Adrenal gland (tissue), 9 donors: ENCODE measurements at regions not wholly inside any gene's neighbourhood (a gene's known extent, or its start where the extent isn't known, plus 50 kb on each side); places are given as distances from the start of the nearest gene placed in this dataset.
"Not testable (repeated sequence)": the region's sequence is repeated elsewhere in the genome, so short reads cannot be mapped to it uniquely, and the experiment has no call there.

Source experiments
- DNase-seq, 7 donors: peaks; one replicate each; pipeline ENCODE4 v3.0.0-alpha.2; 2019 to 2020
- H3K27ac ChIP-seq, 5 donors: fragments of 200-600 bp; sonication (generic) in 4 of 5; 1 replicate in 3 of 5; 2 replicates in 2 of 5; pipeline versions ENCODE4 v1.5.1 to v1.8.0; 2016 to 2020; ENCODE audit warnings: mild to moderate bottlenecking in 1 of 5
- H3K27me3 ChIP-seq: fragments of 200-600 bp; 2 replicates; pipeline ENCODE4 v1.8.0; 2021
- H3K36me3 ChIP-seq, 2 donors: fragments of 200-600 bp; replicated peaks in 1 of 2; 1 replicate in 1 of 2; 2 replicates in 1 of 2; pipeline versions ENCODE4 v1.5.1 to v1.8.0; 2018 to 2022
- H3K4me1 ChIP-seq, 2 donors: fragments of 200-600 bp; replicated peaks in 1 of 2; 1 replicate in 1 of 2; 2 replicates in 1 of 2; pipeline versions ENCODE4 v1.5.1 to v1.8.0; 2018 to 2021
- H3K4me3 ChIP-seq, 4 donors: fragments of 200-600 bp; sonication (generic) in 3 of 4; one replicate each; pipeline ENCODE4 v1.5.1; 2016 to 2018
- H3K9me3 ChIP-seq, 3 donors: fragments of 200-600 bp; sonication (generic) in 1 of 3; replicated peaks in 1 of 3; 1 replicate in 2 of 3; 2 replicates in 1 of 3; pipeline versions ENCODE4 v1.5.1 to v1.8.0; 2016 to 2021
- POLR2A ChIP-seq, 2 donors: fragments of 450-650 bp; IDR thresholded peaks; one replicate each; pipeline ENCODE4 v1.6.1; 2017; ENCODE audit warnings: antibody characterized with exemption in 2 of 2, mild to moderate bottlenecking in 2 of 2, moderate library complexity in 1 of 2
- WGBS, 4 donors: extraction: QIAGEN DNeasy Blood & Tissue Kit in 2 of 4; methylation state at CpG; one replicate each; pipeline versions ENCODE4 v1.1.5 to v1.1.7; 2013 to 2017; 5-methylcytosine and 5-hydroxymethylcytosine counted together
- intact Hi-C, 2 donors: fragments of 100-400 bp; cut with DNase I; formaldehyde crosslinking; loops; one replicate each; pipeline versions ENCODE4 v1.14.1 to v1.15.0; 2022 to 2023
- TF ChIP-seq, protein P1 (sequence below), 6 experiments: fragments of 450-650 bp in 4 of 6; fragments of 200-600 bp in 2 of 6; sonication (generic) in 1 of 6; IDR thresholded peaks; 1 replicate in 5 of 6; 2 replicates in 1 of 6; pipeline versions ENCODE4 v1.5.1 to v1.8.0; 2016 to 2021; ENCODE audit warnings: antibody characterized with exemption in 6 of 6, mild to moderate bottlenecking in 2 of 6, moderate library complexity in 1 of 6
- donor health status: healthy with polysubstance abuse.
- donor health status: Bipolar disorder and iron deficiency.
- donor health status: DM: yes; HTN: yes; CAD: no.
- donor health status: DM: no; HTN: no; CAD: no.
- donor health status: DM: no; HTN: no; CAD: no.

GRCh38 chr13:39836038-39836437 lies 180.6 kb downstream of the COG6 start:
- intact Hi-C loops: no loop called here
- no peaks in the 10 kb centered on the region for H3K4me1 ChIP-seq
- H3K4me3 ChIP-seq: no peak overlapping the region
- 71 to 78% (median 74%) methylated on average over 2 of the region's 2 CpGs for WGBS, 4 donors
- TF ChIP-seq, protein P1, sequence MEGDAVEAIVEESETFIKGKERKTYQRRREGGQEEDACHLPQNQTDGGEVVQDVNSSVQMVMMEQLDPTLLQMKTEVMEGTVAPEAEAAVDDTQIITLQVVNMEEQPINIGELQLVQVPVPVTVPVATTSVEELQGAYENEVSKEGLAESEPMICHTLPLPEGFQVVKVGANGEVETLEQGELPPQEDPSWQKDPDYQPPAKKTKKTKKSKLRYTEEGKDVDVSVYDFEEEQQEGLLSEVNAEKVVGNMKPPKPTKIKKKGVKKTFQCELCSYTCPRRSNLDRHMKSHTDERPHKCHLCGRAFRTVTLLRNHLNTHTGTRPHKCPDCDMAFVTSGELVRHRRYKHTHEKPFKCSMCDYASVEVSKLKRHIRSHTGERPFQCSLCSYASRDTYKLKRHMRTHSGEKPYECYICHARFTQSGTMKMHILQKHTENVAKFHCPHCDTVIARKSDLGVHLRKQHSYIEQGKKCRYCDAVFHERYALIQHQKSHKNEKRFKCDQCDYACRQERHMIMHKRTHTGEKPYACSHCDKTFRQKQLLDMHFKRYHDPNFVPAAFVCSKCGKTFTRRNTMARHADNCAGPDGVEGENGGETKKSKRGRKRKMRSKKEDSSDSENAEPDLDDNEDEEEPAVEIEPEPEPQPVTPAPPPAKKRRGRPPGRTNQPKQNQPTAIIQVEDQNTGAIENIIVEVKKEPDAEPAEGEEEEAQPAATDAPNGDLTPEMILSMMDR (IDR thresholded peaks at IDR 0.05): no peak
- TF ChIP-seq POLR2A (IDR thresholded peaks at IDR 0.05): no peak
- H3K27me3 ChIP-seq: no peaks in the 10 kb centered on the region
- no peaks in the 10 kb centered on the region for H3K9me3 ChIP-seq
- no peak overlapping the region for H3K27ac ChIP-seq
- no peaks in the 10 kb centered on the region for H3K36me3 ChIP-seq
- DNase-seq: no peak

DNA sequence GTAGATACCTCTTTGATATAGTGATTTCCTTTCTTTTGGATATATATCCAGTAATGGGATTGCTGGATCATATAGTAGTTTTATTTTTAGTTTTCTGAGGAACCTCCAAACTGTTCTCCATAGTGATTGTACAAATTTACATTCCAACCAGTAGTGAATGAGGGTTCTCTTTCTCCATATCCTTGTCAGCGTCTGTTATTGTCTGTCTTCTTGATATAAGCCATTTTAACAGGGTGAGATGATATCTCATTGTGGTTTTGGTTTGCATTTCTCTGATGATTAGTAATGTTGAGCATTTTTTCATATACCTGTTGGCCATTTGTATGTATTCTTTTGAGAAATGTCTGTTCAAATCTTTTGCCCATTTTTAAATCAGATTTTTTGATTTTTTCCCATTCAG lies 182.4 kb downstream of the COG6 start:
- H3K4me1 ChIP-seq, H3K9me3 ChIP-seq, H3K4me3 ChIP-seq, H3K36me3 ChIP-seq, H3K27ac ChIP-seq, intact Hi-C loops, DNase-seq, H3K27me3 ChIP-seq: not testable (repeated sequence)
- 86 to 96% (median 92%) methylated on average over 1 of the region's 1 CpG for WGBS, 4 donors

DNA sequence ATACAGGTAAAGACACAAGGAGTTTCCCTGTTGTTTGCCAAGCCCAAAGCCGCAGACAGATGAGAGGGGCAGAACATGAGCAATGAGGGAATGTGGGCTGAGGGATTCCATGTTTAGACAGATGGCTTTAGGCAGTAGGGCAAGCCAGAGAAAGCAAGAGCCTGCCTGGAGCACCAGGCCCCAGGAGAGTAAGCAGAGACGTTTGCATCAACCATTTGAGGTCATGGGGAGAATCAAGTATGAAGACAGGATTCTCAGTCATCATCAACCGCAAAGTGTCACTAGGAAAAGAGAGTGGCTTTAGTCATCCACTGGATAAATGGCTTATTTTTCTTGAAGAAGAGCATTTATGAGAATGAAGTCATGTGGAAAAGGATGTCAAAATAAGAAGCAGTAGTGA lies 184.7 kb downstream of the COG6 start:
- TF ChIP-seq POLR2A (IDR thresholded peaks at IDR 0.05): no peak
- TF ChIP-seq, protein P1 (IDR thresholded peaks at IDR 0.05): no peak
- 73 to 87% (median 82%) methylated on average over 3 of the region's 3 CpGs for WGBS, 4 donors

DNA sequence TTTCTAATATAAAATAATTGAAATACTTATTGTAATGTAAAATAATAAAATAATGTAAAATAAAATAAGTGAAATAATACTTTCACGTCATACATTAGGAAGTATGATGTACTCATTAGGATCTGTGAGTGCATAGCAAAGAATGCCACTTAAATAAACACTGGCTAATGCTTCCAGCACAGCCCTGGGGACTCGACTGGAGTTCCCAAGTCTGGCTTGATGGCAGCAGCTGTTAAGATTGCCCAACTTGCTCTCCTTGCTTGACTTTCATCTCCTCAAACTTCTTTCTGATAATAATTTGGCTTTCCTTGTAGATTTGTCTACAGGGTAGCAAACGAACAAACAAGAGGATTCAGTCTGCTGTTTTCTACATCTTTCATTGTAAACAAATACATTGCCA lies 191.9 kb downstream of the COG6 start:
- Histone ChIP-seq H3K4me3 (no peak overlapping the region), H3K4me1 (no peaks in the 10 kb centered on the region), H3K27me3 (no peaks in the 10 kb centered on the region), H3K9me3 (no peaks in the 10 kb centered on the region), H3K36me3 (no peaks in the 10 kb centered on the region), H3K27ac (no peak overlapping the region)
- no peak for DNase-seq
- intact Hi-C loops: no loop called here
- TF ChIP-seq, protein P1 (IDR thresholded peaks at IDR 0.05): no peak
- no peak for TF ChIP-seq POLR2A (IDR thresholded peaks at IDR 0.05)
- 69 to 80% (median 72%) methylated on average over 3 of the region's 3 CpGs for WGBS, 4 donors

More for the DNA sequence above, 184.7 kb downstream of the COG6 start:
- Histone ChIP-seq H3K9me3 (no peaks in the 10 kb centered on the region), H3K27ac (no peak overlapping the region), H3K36me3 (no peaks in the 10 kb centered on the region), H3K27me3 (no peaks in the 10 kb centered on the region), H3K4me3 (no peak overlapping the region), H3K4me1 (no peaks in the 10 kb centered on the region)
- DNase-seq: no peak
- intact Hi-C loops: no loop called here

GRCh38 chr13:39855236-39855635 lies 199.8 kb downstream of the COG6 start:
- 70 to 74% (median 72%) methylated on average over 4 of the region's 4 CpGs for WGBS, 4 donors
- Histone ChIP-seq H3K27ac (no peak overlapping the region), H3K4me1 (no peaks in the 10 kb centered on the region), H3K27me3 (no peaks in the 10 kb centered on the region), H3K36me3 (no peaks in the 10 kb centered on the region), H3K9me3 (no peaks in the 10 kb centered on the region), H3K4me3 (no peak overlapping the region)
- TF ChIP-seq, protein P1 (IDR thresholded peaks at IDR 0.05): no peak
- no peak for TF ChIP-seq POLR2A (IDR thresholded peaks at IDR 0.05)
- intact Hi-C loops: no loop called here
- no peak for DNase-seq
